ENCODE measurements at regions not wholly inside any gene's neighbourhood (a gene's known extent, or its start where the extent isn't known, plus 50 kb on each side); places are given as distances from the start of the nearest gene placed in this dataset.

- peaks cover 4% of the 10 kb centered on the region for H3K4me1 Mint-ChIP-seq (ENCODE audit: low read depth)
- no peaks in the 10 kb centered on the region for H3K9me3 Mint-ChIP-seq (ENCODE audit: low read depth)
- no peak overlapping the region for H3K27ac Mint-ChIP-seq
- no peak overlapping the region for H3K4me3 Mint-ChIP-seq
- no peaks in the 10 kb centered on the region for H3K27me3 Mint-ChIP-seq
- H3K36me3 Mint-ChIP-seq: no peaks in the 10 kb centered on the region
Measured at GRCh38 chr6:108764580-108764950, 83.7 kb upstream of the ARMC2 start.

GRCh38 chr6:108765495-108765894, 82.7 kb upstream of the ARMC2 start:
- H3K27ac Mint-ChIP-seq: no peak overlapping the region
- peaks cover 3% of the 10 kb centered on the region for H3K27me3 Mint-ChIP-seq
- H3K4me3 Mint-ChIP-seq: no peak overlapping the region
- H3K36me3 Mint-ChIP-seq: no peaks in the 10 kb centered on the region
- no peaks in the 10 kb centered on the region for H3K9me3 Mint-ChIP-seq (ENCODE audit: low read depth)
- peaks cover 4% of the 10 kb centered on the region for H3K4me1 Mint-ChIP-seq (ENCODE audit: low read depth)

DNA sequence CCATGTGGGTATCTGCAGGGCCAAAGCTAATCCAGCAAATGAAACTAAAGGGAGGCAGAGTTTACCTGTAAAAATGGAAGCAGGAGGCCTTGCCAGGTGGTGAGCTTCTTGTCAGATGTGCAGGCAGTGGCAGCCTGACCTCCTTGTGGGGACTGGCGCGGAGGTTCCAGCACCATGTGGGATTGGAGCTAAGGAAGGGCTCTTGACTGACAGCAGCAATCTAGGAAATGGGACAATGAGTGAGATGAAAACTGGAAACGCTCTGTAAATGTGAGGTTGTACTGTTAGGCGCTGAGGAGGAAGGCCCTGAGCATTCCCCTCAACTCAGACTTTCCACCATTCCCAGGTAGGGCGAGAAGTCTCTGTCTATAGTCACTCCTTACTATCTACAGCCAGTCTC, 81.8 kb upstream of the ARMC2 start:
- H3K9me3 Mint-ChIP-seq (ENCODE audit: low read depth): no peaks in the 10 kb centered on the region
- no peaks in the 10 kb centered on the region for H3K36me3 Mint-ChIP-seq
- H3K4me1 Mint-ChIP-seq (ENCODE audit: low read depth): peaks cover 4% of the 10 kb centered on the region
- no peak overlapping the region for H3K4me3 Mint-ChIP-seq
- H3K27me3 Mint-ChIP-seq: peaks cover 3% of the 10 kb centered on the region
- H3K27ac Mint-ChIP-seq: no peak overlapping the region

- H3K9me3 Mint-ChIP-seq (ENCODE audit: low read depth): no peaks in the 10 kb centered on the region
Measured at GRCh38 chr6:108766886-108767285, 81.3 kb upstream of the ARMC2 start.

DNA sequence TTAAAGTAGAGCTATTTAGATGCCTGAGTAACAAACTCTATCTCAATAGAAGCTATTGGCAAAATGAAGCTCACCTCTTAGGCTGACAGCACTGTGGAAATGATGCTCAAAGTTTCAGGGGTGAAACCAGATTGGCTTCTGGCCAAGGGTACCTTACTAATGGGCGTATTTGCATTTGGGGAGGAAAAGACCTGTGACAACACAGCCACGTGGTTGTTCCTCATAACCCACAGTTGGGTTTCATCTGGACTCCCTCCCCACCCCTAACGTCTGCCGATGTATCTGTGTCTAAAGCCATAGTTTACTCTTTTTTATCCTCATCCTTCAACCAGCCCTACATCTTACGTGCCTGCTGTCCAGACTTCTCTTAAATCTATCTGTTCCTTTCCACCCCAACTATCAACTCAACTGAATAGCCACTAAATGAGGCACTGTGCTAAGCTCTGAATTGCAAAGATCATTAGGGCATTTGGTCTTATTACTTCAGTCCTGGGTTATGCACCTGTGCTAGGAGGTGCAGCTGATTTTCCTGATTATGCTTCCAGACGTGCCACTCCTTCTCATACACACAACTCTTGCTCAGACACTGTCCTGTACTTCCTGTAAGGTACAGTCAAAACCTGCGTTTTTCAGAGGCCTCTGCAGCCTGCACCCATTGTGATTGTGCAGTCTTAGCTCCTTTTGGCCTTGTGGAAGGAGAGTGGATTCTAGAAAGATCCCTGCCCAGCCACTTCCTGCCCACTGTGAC, 80.6 kb upstream of the ARMC2 start:
- no peaks in the 10 kb centered on the region for H3K9me3 Mint-ChIP-seq (ENCODE audit: low read depth)
- no peaks in the 10 kb centered on the region for H3K36me3 Mint-ChIP-seq
- H3K4me1 Mint-ChIP-seq (ENCODE audit: low read depth): peaks cover 4% of the 10 kb centered on the region
- no peak overlapping the region for H3K27ac Mint-ChIP-seq
- peaks cover 3% of the 10 kb centered on the region for H3K27me3 Mint-ChIP-seq
- no peak overlapping the region for H3K4me3 Mint-ChIP-seq

More at GRCh38 chr6:108766886-108767285, 81.3 kb upstream of the ARMC2 start:
- Mint-ChIP-seq H3K4me3 (no peak overlapping the region), H3K4me1 (ENCODE audit: low read depth) (peaks cover 4% of the 10 kb centered on the region), H3K36me3 (no peaks in the 10 kb centered on the region), H3K27ac (no peak overlapping the region), H3K27me3 (peaks cover 3% of the 10 kb centered on the region)

- Mint-ChIP-seq H3K27ac (no peak overlapping the region), H3K4me1 (ENCODE audit: low read depth) (peaks cover 4% of the 10 kb centered on the region), H3K36me3 (no peaks in the 10 kb centered on the region), H3K4me3 (no peak overlapping the region), H3K27me3 (peaks cover 3% of the 10 kb centered on the region), H3K9me3 (ENCODE audit: low read depth) (no peaks in the 10 kb centered on the region)
Measured at GRCh38 chr6:108768166-108768555, 80.1 kb upstream of the ARMC2 start.

- no peaks in the 10 kb centered on the region for H3K36me3 Mint-ChIP-seq
- H3K9me3 Mint-ChIP-seq (ENCODE audit: low read depth): no peaks in the 10 kb centered on the region
- H3K27me3 Mint-ChIP-seq: peaks cover 3% of the 10 kb centered on the region
- H3K4me3 Mint-ChIP-seq: no peak overlapping the region
- peaks cover 4% of the 10 kb centered on the region for H3K4me1 Mint-ChIP-seq (ENCODE audit: low read depth)
- H3K27ac Mint-ChIP-seq: no peak overlapping the region
Measured at GRCh38 chr6:108768792-108769524, 79.3 kb upstream of the ARMC2 start.

- H3K4me1 Mint-ChIP-seq (ENCODE audit: low read depth): peaks cover 4% of the 10 kb centered on the region
- H3K36me3 Mint-ChIP-seq: no peaks in the 10 kb centered on the region
- H3K9me3 Mint-ChIP-seq (ENCODE audit: low read depth): no peaks in the 10 kb centered on the region
- no peak overlapping the region for H3K4me3 Mint-ChIP-seq
- H3K27me3 Mint-ChIP-seq: peaks cover 5% of the 10 kb centered on the region
- H3K27ac Mint-ChIP-seq: no peak overlapping the region
Measured at GRCh38 chr6:108771421-108771820, 76.8 kb upstream of the ARMC2 start.

GRCh38 chr6:108774555-108774954, 73.7 kb upstream of the ARMC2 start:
- Mint-ChIP-seq H3K4me1 (ENCODE audit: low read depth) (no peaks in the 10 kb centered on the region), H3K9me3 (ENCODE audit: low read depth) (no peaks in the 10 kb centered on the region), H3K27ac (no peak overlapping the region), H3K4me3 (no peak overlapping the region), H3K36me3 (no peaks in the 10 kb centered on the region), H3K27me3 (peaks cover 5% of the 10 kb centered on the region)

GRCh38 chr6:108777536-108777935, 70.7 kb upstream of the ARMC2 start:
- Mint-ChIP-seq H3K27me3 (peaks cover 2% of the 10 kb centered on the region), H3K27ac (no peak overlapping the region), H3K36me3 (no peaks in the 10 kb centered on the region)

DNA sequence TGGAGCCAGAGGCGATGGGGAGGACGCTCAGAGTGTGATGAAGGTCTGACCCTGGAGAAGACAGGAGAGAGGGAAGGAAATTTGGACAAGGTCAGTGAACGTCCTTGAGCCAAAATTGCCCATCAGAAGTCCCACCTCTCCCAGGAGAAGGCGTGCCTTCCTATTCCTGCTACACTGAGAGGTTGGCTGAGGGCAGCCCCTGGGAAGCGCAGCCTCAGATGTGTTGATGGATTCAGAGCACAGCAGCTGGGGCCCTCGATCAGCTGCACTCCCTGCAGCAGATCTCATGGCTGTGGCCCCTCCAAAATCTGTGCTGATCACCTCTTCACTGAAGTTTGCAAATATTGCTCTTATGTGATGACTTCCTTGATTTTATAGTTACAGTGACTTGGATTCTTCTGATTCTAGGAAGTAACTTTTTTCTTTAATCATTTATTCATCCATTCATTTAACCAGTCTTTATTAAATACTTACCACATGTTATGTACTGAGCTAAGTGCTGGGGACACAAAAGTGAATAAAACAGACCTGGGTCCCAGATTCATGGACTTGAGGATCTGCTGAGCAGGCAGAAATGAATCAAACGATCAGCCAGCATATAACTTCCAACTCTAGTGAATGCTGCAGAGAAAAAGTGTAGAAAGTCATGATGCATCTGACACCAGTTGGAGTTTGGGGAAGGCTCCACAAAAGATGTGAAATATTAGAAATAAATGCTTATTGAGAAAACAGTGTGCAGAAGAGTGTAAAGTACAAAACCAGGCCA, 69.6 kb upstream of the ARMC2 start:
- H3K9me3 Mint-ChIP-seq (ENCODE audit: low read depth): no peaks in the 10 kb centered on the region
- H3K36me3 Mint-ChIP-seq: no peaks in the 10 kb centered on the region
- H3K4me3 Mint-ChIP-seq: no peak overlapping the region
- peaks cover 4% of the 10 kb centered on the region for H3K27me3 Mint-ChIP-seq
- peaks cover 12% of the 10 kb centered on the region for H3K4me1 Mint-ChIP-seq (ENCODE audit: low read depth)
- no peak overlapping the region for H3K27ac Mint-ChIP-seq

More at GRCh38 chr6:108777536-108777935, 70.7 kb upstream of the ARMC2 start:
- Mint-ChIP-seq H3K4me3 (no peak overlapping the region), H3K4me1 (ENCODE audit: low read depth) (peaks cover 9% of the 10 kb centered on the region), H3K9me3 (ENCODE audit: low read depth) (no peaks in the 10 kb centered on the region)

- Mint-ChIP-seq H3K4me3 (no peak overlapping the region), H3K9me3 (ENCODE audit: low read depth) (no peaks in the 10 kb centered on the region), H3K27ac (no peak overlapping the region), H3K27me3 (peaks cover 3% of the 10 kb centered on the region), H3K36me3 (no peaks in the 10 kb centered on the region), H3K4me1 (ENCODE audit: low read depth) (peaks cover 12% of the 10 kb centered on the region)
Measured at GRCh38 chr6:108779536-108780275, 68.5 kb upstream of the ARMC2 start.

DNA sequence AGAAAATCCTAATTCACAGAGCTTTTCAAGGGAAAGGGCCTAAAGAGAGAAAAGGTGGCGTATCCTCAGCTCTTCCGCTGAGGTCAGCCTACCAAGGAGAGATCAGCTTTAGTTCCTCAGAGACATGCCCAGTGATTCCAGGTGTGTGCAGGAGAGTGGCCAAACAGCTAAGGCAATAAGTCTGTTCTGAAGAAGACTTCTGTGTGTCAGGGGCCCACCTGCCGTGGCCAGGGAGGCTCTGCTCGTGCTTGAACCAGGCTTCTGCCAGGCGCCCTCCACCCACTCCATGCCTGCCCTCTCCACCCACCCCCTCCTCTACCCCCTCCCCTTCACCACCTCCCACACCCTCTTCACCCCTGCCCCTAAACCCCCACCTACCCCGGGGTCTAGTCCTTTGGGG, 67.4 kb upstream of the ARMC2 start:
- H3K4me1 Mint-ChIP-seq (ENCODE audit: low read depth): peaks cover 12% of the 10 kb centered on the region
- no peak overlapping the region for H3K4me3 Mint-ChIP-seq

GRCh38 chr6:108781419-108782100, 66.7 kb upstream of the ARMC2 start:
- H3K9me3 Mint-ChIP-seq (ENCODE audit: low read depth): no peaks in the 10 kb centered on the region
- no peak overlapping the region for H3K27ac Mint-ChIP-seq
- peaks cover 12% of the 10 kb centered on the region for H3K4me1 Mint-ChIP-seq (ENCODE audit: low read depth)
- no peaks in the 10 kb centered on the region for H3K36me3 Mint-ChIP-seq
- H3K27me3 Mint-ChIP-seq: peaks cover 2% of the 10 kb centered on the region
- peak overlapping the region; percentile 85 for H3K4me3 Mint-ChIP-seq

More for the DNA sequence above, 67.4 kb upstream of the ARMC2 start:
- H3K36me3 Mint-ChIP-seq: no peaks in the 10 kb centered on the region
- H3K27me3 Mint-ChIP-seq: peaks cover 2% of the 10 kb centered on the region
- no peaks in the 10 kb centered on the region for H3K9me3 Mint-ChIP-seq (ENCODE audit: low read depth)
- H3K27ac Mint-ChIP-seq: no peak overlapping the region
